Thoracic aorta (tissue), 2 donors: ENCODE measurements at regions not wholly inside any gene's neighbourhood (a gene's known extent, or its start where the extent isn't known, plus 50 kb on each side); places are given as distances from the start of the nearest gene placed in this dataset.

ENCODE experiments used
- ATAC-seq: fragments of 150-250 bp; one replicate; pipeline ENCODE4 v1.8.0; 2017; ENCODE audit warnings: low read depth; ENCODE audit not compliant: insufficient number of reproducible peaks, low FRiP score
- DNase-seq: peaks from one replicate; pipeline ENCODE4 v3.0.0-alpha.2; 2020; ENCODE audit warnings: low spot score
- H3K27ac ChIP-seq, 2 donors: fragments of 200-600 bp; sonication (generic); 1 replicate in 1 of 2; 2 replicates in 1 of 2; pipeline ENCODE4 v1.5.1; 2016; ENCODE audit warnings: mild to moderate bottlenecking in 2 of 2, moderate library complexity in 2 of 2
- H3K27me3 ChIP-seq: fragments of 200-600 bp; sonication (generic); replicated peaks from 2 replicates; pipeline ENCODE4 v1.6.0; 2016; ENCODE audit warnings: mild to moderate bottlenecking; ENCODE audit not compliant: insufficient read depth
- H3K36me3 ChIP-seq: fragments of 200-600 bp; sonication (generic); one replicate; pipeline ENCODE4 v1.5.1; 2016
- H3K4me1 ChIP-seq, 2 donors: fragments of 200-600 bp; sonication (generic); 1 replicate in 1 of 2; 2 replicates in 1 of 2; pipeline versions ENCODE4 v1.5.1 to v1.6.0; 2016; ENCODE audit warnings: low read depth in 2 of 2, mild to moderate bottlenecking in 1 of 2; ENCODE audit not compliant: control insufficient read depth in 1 of 2
- H3K4me3 ChIP-seq: fragments of 200-600 bp; sonication (generic); 2 replicates; pipeline ENCODE4 v1.5.1; 2016; ENCODE audit warnings: mild to moderate bottlenecking
- H3K9me3 ChIP-seq: fragments of 200-600 bp; sonication (generic); 2 replicates; pipeline ENCODE4 v1.5.1; 2016
- CTCF ChIP-seq: fragments of 200-600 bp; sonication (generic); IDR thresholded peaks from one replicate; pipeline ENCODE4 v1.5.1; 2019; ENCODE audit warnings: antibody characterized with exemption

DNA sequence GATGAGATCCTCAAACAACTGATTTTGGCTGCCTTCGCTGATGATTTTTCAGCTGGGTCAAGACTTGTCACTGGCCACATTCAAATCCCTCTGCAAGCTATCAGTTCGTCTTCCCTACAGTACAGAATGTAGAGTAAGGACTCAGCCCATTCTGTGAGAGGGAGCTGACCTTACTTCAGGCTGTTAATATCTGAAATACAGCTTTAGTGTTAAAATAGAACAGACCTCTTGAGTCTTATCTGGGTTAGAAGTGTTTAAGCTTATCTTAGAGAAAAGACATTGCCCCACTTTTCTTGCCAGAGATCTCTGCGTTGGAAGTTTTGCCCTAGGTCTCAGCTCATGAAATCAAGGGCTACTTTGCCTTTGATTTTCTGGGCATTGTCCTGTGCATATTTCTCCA is 383.4 kb upstream of the LARGE1 start:
- H3K27ac ChIP-seq = no peak overlapping the region
- no peaks in the 10 kb centered on the region for H3K27me3 ChIP-seq
- no peaks in the 10 kb centered on the region for H3K9me3 ChIP-seq
- TF ChIP-seq CTCF = no peak
- ATAC-seq (no peak), DNase-seq (no peak)
- H3K36me3 ChIP-seq = no peaks in the 10 kb centered on the region
- no peaks in the 10 kb centered on the region for H3K4me1 ChIP-seq
- no peak overlapping the region for H3K4me3 ChIP-seq

- Histone ChIP-seq H3K9me3 (no peaks in the 10 kb centered on the region), H3K27ac (no peak overlapping the region), H3K4me3 (no peak overlapping the region), H3K4me1 (no peaks in the 10 kb centered on the region), H3K27me3 (no peaks in the 10 kb centered on the region), H3K36me3 (no peaks in the 10 kb centered on the region)
- DNase-seq = no peak
- TF ChIP-seq CTCF = no peak
- ATAC-seq = no peak
These were observed 386.1 kb upstream of the LARGE1 start for GRCh38 chr22:34306361-34306760.

DNA sequence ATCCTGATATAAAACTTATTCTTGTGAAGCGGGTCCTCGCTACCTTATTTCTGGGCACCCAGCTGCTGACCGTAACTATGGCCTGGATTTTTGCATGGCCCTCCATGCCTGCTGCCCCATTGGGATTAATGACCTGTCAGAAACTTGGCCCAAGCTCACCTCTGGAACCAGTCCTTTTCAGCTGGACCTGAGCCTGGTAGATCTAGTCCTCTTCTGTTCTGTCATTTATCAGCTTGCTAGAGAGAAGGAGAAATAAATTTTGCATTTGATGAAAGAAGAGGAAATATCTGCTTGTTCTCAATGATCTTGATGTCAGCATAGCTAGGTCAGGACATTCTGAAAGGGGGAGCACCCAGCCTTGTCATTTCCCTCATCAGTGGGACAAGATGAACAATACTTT is 387.8 kb upstream of the LARGE1 start:
- ATAC-seq (no peak), DNase-seq (no peak)
- H3K4me3 ChIP-seq = no peak overlapping the region
- H3K27me3 ChIP-seq = no peaks in the 10 kb centered on the region
- H3K9me3 ChIP-seq = no peaks in the 10 kb centered on the region
- no peaks in the 10 kb centered on the region for H3K36me3 ChIP-seq
- H3K4me1 ChIP-seq = no peaks in the 10 kb centered on the region
- H3K27ac ChIP-seq = no peak overlapping the region
- TF ChIP-seq CTCF = no peak

DNA sequence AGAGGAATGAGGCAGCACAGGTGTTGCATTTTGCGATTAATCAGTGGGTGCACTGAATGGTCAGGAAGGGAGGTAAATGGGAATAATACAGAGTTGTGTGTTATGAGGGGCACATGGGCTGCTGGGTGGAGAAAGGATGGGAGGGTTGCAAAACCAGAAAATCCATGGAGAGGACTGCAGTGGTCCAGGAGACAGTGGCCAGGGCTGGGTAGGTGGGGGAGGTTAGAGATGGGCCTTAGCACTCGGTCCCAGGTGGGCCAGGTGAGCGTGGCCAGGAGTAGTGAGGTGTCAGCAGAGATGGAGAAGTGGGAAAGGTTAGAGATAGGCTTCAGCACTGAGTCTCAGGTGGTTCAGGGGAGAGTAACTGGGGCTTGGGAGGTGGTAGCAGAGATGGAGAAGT is 399.1 kb upstream of the LARGE1 start:
- TF ChIP-seq CTCF = no peak
- no peaks in the 10 kb centered on the region for H3K27me3 ChIP-seq
- H3K36me3 ChIP-seq = no peaks in the 10 kb centered on the region
- no peak overlapping the region for H3K27ac ChIP-seq
- H3K4me1 ChIP-seq = no peaks in the 10 kb centered on the region
- no peak overlapping the region for H3K4me3 ChIP-seq
- DNase-seq = no peak
- H3K9me3 ChIP-seq = no peaks in the 10 kb centered on the region
- no peak for ATAC-seq

- H3K27ac ChIP-seq = no peak overlapping the region
- no peak for ATAC-seq
- H3K9me3 ChIP-seq = no peaks in the 10 kb centered on the region
- no peaks in the 10 kb centered on the region for H3K4me1 ChIP-seq
- no peaks in the 10 kb centered on the region for H3K27me3 ChIP-seq
- no peaks in the 10 kb centered on the region for H3K36me3 ChIP-seq
- H3K4me3 ChIP-seq = no peak overlapping the region
- no peak for DNase-seq
- no peak for TF ChIP-seq CTCF
These were observed 404.5 kb upstream of the LARGE1 start for GRCh38 chr22:34324763-34325162.
